Fibroblast of lung (primary cell): ENCODE measurements at regions not wholly inside any gene's neighbourhood (a gene's known extent, or its start where the extent isn't known, plus 50 kb on each side); places are given as distances from the start of the nearest gene placed in this dataset.

Experiments
- DNase-seq, 2 donors: peaks; one replicate each; pipeline versions ENCODE4 v3.0.0 to v3.0.0-alpha.2; 2010; ENCODE audit warnings: low read depth in 2 of 2
- H2AFZ ChIP-seq: 2 replicates; pipeline ENCODE4 v1.5.1; 2012; ENCODE audit warnings: low read length, control low read depth, inconsistent platforms
- H3K27ac ChIP-seq: 2 replicates; pipeline ENCODE4 v1.5.1; 2011; ENCODE audit warnings: low read length, control low read depth; ENCODE audit not compliant: insufficient read depth
- H3K27me3 ChIP-seq: 2 replicates; pipeline ENCODE4 v1.5.1; 2011; ENCODE audit warnings: mild to moderate bottlenecking, low read length; ENCODE audit not compliant: control insufficient read depth, insufficient read depth
- H3K36me3 ChIP-seq: 2 replicates; pipeline ENCODE4 v1.5.1; 2011; ENCODE audit warnings: low read length; ENCODE audit not compliant: control insufficient read depth, insufficient read depth
- H3K4me1 ChIP-seq: 2 replicates; pipeline ENCODE4 v1.5.1; 2011; ENCODE audit warnings: low read length; ENCODE audit not compliant: control insufficient read depth, insufficient read depth; ENCODE audit errors: extremely low read depth
- H3K4me2 ChIP-seq: 2 replicates; pipeline ENCODE4 v1.5.1; 2011; ENCODE audit warnings: low read length, control low read depth; ENCODE audit not compliant: insufficient read depth; ENCODE audit errors: extremely low read depth
- H3K4me3 ChIP-seq, 4 experiments: fragments of 200-600 bp in 1 of 4; sonication (generic) in 1 of 4; replicated peaks in 1 of 4; 2 replicates each; pipeline ENCODE4 v1.5.1; 2011 to 2016; ENCODE audit warnings: low read length in 4 of 4, low read depth in 3 of 4, mild to moderate bottlenecking in 3 of 4, control low read depth in 2 of 4, inconsistent platforms in 1 of 4, mixed read lengths in 1 of 4; ENCODE audit not compliant: insufficient read depth in 1 of 4; ENCODE audit errors: control extremely low read depth in 1 of 4
- H3K79me2 ChIP-seq: 2 replicates; pipeline ENCODE4 v1.5.1; 2012; ENCODE audit warnings: mild to moderate bottlenecking, low read length, inconsistent platforms; ENCODE audit not compliant: control insufficient read depth, insufficient read depth
- H3K9ac ChIP-seq: 2 replicates; pipeline ENCODE4 v1.5.1; 2011; ENCODE audit warnings: mild to moderate bottlenecking, low read length, control low read depth; ENCODE audit not compliant: insufficient read depth
- H3K9me3 ChIP-seq: 2 replicates; pipeline ENCODE4 v1.5.1; 2012; ENCODE audit warnings: low read depth, low read length; ENCODE audit not compliant: control insufficient read depth, insufficient read depth
- H4K20me1 ChIP-seq: 2 replicates; pipeline ENCODE4 v1.5.1; 2011; ENCODE audit warnings: low read length; ENCODE audit not compliant: control insufficient read depth, insufficient read depth; ENCODE audit errors: extremely low read depth
- CTCF ChIP-seq, 2 donors: IDR thresholded peaks in 1 of 2; conservative IDR thresholded peaks in 1 of 2; 1 replicate in 1 of 2; 2 replicates in 1 of 2; pipeline ENCODE4 v1.5.1; 2011 to 2012; ENCODE audit warnings: low read length in 2 of 2, control low read depth in 1 of 2, inconsistent platforms in 1 of 2, low read depth in 1 of 2, mild to moderate bottlenecking in 1 of 2
- EZH2 ChIP-seq: IDR thresholded peaks from 2 replicates; pipeline ENCODE4 v1.5.1; 2012; ENCODE audit warnings: low read length, control low read depth, mild to moderate bottlenecking; ENCODE audit errors: missing control alignments

GRCh38 chr13:63389756-63390155, 1974.1 kb upstream of the PCDH20 start:
- Histone ChIP-seq H2AFZ (no peak overlapping the region), H3K36me3 (no peaks in the 10 kb centered on the region), H3K4me3 (no peak overlapping the region), H4K20me1 (no peaks in the 10 kb centered on the region), H3K27ac (no peak overlapping the region), H3K79me2 (no peaks in the 10 kb centered on the region), H3K27me3 (no peaks in the 10 kb centered on the region), H3K9me3 (no peaks in the 10 kb centered on the region), H3K9ac (no peak overlapping the region), H3K4me2 (no peak overlapping the region), H3K4me1 (no peaks in the 10 kb centered on the region)
- DNase-seq: no peak
- TF ChIP-seq EZH2 (no peak), CTCF (conservative IDR thresholded peaks at IDR 0.05 in 1 of 2, IDR thresholded peaks at IDR 0.05 in 1 of 2; ENCODE audit: low read depth in 1 of 2, low read length in 2 of 2) (no peak)

GRCh38 chr13:63381078-63381859, 1965.6 kb upstream of the PCDH20 start:
- Histone ChIP-seq H3K9me3 (no peaks in the 10 kb centered on the region), H3K9ac (no peak overlapping the region), H3K4me2 (no peak overlapping the region), H3K27me3 (no peaks in the 10 kb centered on the region), H3K36me3 (no peaks in the 10 kb centered on the region), H3K4me3 (no peak overlapping the region), H3K4me1 (no peaks in the 10 kb centered on the region), H2AFZ (no peak overlapping the region), H3K79me2 (no peaks in the 10 kb centered on the region), H3K27ac (no peak overlapping the region), H4K20me1 (no peaks in the 10 kb centered on the region)
- TF ChIP-seq EZH2 (no peak), CTCF (conservative IDR thresholded peaks at IDR 0.05 in 1 of 2, IDR thresholded peaks at IDR 0.05 in 1 of 2; ENCODE audit: low read depth in 1 of 2, low read length in 2 of 2) (no peak)
- peak in 1 of 2 donors; percentile 56 for DNase-seq

- no peak for TF ChIP-seq CTCF (conservative IDR thresholded peaks at IDR 0.05 in 1 of 2, IDR thresholded peaks at IDR 0.05 in 1 of 2; ENCODE audit: low read depth in 1 of 2, low read length in 2 of 2)
- no peak for TF ChIP-seq EZH2
- DNase-seq: no peak
- no peak overlapping the region for H2AFZ ChIP-seq
- no peak overlapping the region for H3K4me2 ChIP-seq
- no peaks in the 10 kb centered on the region for H3K4me1 ChIP-seq
- no peak overlapping the region for H3K4me3 ChIP-seq
- no peaks in the 10 kb centered on the region for H3K27me3 ChIP-seq
- no peak overlapping the region for H3K27ac ChIP-seq
- H3K9ac ChIP-seq: no peak overlapping the region
- no peaks in the 10 kb centered on the region for H3K36me3 ChIP-seq
- H3K79me2 ChIP-seq: no peaks in the 10 kb centered on the region
- H4K20me1 ChIP-seq: no peaks in the 10 kb centered on the region
- no peaks in the 10 kb centered on the region for H3K9me3 ChIP-seq
These were observed 1962.3 kb upstream of the PCDH20 start for GRCh38 chr13:63377986-63378385.
